Right ventricle myocardium superior (tissue), 1 donor: ENCODE measurements at regions not wholly inside any gene's neighbourhood (a gene's known extent, or its start where the extent isn't known, plus 50 kb on each side); places are given as distances from the start of the nearest gene placed in this dataset.

Source experiments
- ATAC-seq: fragments of 200-7000 bp; cut with Tn5 transposase; one replicate; pipeline ENCODE4 v1.9.1; 2020; ENCODE audit warnings: mild to moderate bottlenecking; ENCODE audit not compliant: poor library complexity
- DNase-seq: peaks from one replicate; pipeline ENCODE4 v3.0.0-alpha.2; 2020
- intact Hi-C: fragments of 100-400 bp; cut with DNase I; formaldehyde crosslinking; loops from one replicate; pipeline ENCODE4 v1.11.2; 2022
- donor health status: DM: no; HTN: yes; CAD: no; lungs with severe emphysema.

DNA sequence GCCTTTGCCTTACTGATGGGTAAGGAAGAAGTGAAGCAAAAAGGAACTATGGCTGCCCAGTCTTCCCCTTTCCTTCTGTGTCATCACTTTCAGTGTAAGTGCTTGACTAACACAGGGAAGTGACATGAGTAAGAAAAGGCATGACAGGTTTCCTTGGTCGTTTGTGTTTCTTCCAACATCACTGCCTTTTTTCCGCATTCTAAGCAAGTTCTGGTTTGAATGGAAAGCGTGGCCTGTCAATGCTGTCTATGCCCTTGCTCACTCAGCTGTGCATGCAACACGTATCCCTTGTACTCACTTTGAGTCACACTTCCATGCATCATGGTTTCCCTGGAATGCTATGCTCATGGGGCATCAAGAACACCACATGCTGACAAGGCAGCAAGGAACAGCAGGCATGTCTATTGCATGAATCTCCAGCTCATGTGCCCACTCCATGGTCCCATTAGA lies 111.8 kb downstream of the OAT start:
- intact Hi-C loops: no loop called here
- DNase-seq (peak; percentile 8), ATAC-seq (peak; percentile 71)

DNA sequence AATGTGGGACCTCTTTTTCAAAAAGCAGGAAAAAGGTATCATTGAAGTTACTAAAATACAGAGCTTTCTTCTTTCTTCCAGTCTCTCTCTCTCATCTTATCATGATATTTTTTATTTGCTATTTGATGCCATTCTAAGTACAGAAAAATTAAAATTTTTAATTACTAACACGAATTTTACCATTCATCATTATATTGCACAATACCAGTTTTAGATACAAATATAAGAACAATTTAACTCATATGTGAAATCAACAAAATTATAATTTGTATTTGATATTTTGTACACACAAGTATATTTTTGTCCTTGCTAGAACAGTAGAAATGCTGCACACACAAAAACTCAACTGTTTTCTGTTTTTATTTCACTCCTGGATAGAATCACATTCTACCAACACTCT lies 112.2 kb downstream of the OAT start:
- ATAC-seq: no peak
- DNase-seq: no peak
- intact Hi-C loops: no loop called here

DNA sequence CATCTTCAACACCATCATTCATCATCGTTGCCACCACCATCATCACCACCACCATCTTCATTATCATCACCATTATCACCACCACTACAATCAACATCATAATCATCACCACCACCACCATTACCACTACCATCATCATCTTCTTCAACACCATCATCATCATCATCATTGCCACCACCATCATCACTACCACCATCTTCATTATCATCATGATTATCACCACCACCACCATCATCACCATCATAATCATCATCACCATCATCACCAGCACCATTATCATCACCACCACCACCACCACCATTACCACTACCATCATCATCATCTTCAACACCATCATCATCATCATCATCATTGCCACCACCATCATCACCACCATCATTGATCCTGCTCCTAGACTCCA lies 112.7 kb downstream of the OAT start:
- no peak for ATAC-seq
- intact Hi-C loops: no loop called here
- DNase-seq: no peak

DNA sequence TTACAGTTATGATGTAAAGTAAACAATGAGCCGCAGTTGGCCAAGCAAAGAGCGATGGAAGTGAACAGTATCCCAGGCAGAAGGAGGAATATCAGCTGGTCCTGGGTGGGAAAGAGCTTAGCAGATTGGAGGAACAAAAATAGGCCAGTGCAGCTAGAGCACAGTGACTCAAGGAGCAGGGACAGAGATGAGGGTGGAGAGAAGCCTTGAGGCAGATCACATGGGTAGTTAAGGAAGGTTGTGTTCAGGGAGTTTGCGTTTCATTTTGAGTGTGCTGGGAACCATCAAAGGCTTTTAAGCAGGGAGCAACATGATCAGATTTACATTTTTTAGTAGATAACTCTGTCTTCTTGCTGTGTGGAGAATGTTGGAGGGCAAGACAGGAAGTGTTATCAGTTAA lies 113.6 kb downstream of the OAT start:
- no peak for ATAC-seq
- DNase-seq: no peak
- intact Hi-C loops: no loop called here

DNA sequence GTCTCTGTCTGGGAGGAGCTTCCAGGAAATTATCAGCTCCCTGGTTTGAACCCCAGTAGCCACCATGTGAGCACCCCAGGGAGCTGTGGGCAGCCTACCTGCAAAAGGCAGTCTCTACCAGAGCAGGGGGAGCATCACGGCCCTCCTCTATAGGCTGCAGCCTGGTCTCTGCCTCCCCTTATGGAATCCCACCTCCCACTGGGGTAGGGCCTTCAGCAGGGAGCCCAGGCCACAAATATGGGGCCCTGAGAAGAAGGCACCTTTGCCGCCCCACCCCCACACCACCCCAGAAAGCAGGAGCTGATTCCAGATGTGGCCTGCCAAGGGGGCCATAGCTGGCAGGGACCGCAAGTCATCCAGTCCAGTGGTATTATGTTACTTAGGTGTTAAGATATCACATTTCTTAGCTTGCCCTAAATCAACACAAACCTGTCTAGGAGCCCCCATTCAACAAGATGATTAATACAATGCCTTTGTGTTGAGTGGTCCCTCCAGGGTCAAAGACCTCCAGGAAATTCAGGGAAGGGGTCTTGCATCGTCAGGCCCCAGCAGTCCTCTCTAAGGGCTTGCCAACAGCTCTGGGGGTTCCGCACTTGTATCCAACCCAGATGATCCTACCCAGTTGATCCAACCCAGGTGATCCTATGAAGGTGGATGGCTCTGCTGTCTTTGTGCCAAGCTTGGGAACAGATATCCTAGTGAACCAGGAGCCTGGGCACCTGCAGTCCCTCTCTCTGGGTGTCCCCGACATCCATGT lies 114.9 kb downstream of the OAT start:
- DNase-seq: peak; percentile 10
- intact Hi-C loops: no loop called here
- ATAC-seq: no peak

DNA sequence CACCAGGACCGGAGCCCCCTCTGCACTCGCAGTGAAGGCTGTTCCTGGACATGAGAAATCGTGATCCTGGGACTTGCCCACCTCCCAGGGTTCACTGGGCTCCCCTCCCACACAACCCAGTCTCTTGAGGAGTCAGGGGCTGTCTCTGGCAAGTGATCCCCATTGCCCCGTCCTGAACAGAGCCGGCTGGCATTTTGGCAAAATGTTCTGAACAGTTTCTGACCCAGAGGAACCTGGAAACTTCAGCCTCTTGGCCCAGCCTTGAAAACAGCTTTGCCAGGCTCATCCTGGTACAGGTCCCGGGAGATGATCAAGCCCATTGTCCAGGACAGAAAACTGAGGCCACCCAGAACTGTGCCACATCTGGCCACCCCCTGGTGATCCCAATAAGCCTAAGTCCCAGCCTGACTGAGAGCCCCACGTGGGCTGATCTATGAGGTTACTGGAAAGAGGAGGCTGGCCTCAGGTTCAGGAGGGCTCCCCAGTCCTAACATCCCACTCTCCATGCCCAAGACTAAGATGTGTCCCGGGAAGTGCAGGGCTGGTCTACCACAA lies 115.7 kb downstream of the OAT start:
- intact Hi-C loops: no loop called here
- ATAC-seq (no peak), DNase-seq (peak; percentile 11)

DNA sequence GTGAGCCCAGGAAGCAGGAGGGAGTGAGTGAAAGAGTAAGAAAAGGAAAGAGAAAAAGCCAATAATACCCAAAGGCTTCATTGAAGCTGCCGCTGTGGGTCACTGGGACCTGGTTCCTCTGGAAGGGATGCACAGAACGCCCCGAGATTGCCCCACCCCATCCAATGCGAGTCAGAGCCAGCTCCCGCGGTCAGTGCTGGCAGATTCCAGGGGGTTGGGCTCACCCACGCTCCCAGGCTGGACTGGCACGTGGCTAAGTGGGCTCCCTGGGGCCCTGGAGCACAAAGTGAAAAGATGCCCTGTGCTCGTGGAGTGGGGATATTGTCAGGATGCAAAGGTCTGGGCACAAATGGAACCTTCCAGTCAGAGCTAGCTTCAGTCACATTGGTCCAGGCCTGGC lies 117.0 kb downstream of the OAT start:
- DNase-seq: peak; percentile 25
- intact Hi-C loops: no loop called here

DNA sequence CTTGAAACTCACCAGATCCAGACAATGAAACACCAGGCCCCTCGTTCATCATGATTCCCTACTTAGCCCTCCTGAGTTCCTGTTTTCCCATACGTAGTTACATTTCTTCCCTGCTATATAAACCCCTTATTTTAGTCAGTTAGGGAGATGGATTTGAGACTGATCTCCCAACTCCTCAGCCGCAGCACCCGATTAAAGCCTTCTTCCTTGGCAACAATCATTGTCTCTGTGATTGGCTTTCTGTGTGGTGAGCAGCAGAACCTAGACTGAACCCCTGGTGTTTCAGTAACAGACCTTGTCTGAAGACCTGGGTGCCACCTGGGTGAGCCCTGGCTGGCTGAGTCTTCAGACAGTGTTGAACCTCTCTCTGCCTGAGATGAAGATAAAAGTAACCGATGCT lies 118.0 kb downstream of the OAT start:
- no peak for DNase-seq
- ATAC-seq: no peak
- intact Hi-C loops: no loop called here

More for the DNA sequence above, 117.0 kb downstream of the OAT start:
- no peak for ATAC-seq

DNA sequence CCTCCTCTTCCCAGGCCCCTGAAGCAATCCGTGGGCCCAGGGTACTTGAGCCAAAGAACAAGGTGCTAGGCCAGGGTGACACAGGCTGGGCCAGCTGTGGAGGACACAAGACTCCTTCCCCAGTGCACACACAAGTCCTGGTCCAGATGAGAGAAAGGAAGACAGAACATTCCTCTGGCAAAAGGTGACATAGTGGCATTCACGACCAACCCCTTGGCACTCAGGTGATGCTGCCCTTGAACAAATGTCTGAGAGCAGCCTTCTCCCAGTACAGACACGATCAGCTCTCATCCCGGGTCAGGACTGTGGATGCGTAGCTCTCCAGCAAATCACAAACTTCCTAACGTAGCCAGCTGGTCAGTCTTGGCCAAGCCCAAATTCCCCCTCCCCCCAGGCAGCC lies 118.5 kb downstream of the OAT start:
- DNase-seq (peak; percentile 9), ATAC-seq (no peak)
- intact Hi-C loops: no loop called here

DNA sequence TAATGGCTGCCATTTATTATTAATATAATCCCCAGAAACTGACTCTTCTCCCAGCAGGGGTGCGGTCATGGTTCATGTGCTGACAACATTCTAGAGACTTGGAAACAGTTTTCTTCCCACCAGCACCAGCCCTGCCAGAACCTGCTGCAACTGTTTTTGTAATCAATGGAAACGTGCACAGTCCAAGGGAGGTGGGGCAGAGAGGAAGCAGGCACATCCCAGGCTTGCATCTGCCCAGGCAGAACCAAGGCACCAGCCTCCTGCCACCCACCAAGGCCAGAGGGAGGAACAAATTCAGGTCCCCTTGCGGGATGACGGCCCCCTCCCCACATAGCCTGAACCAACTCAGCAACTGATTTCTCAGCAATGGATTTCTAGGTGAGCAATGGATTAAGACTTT lies 119.0 kb downstream of the OAT start:
- ATAC-seq (no peak), DNase-seq (peak; percentile 0)
- intact Hi-C loops: no loop called here

DNA sequence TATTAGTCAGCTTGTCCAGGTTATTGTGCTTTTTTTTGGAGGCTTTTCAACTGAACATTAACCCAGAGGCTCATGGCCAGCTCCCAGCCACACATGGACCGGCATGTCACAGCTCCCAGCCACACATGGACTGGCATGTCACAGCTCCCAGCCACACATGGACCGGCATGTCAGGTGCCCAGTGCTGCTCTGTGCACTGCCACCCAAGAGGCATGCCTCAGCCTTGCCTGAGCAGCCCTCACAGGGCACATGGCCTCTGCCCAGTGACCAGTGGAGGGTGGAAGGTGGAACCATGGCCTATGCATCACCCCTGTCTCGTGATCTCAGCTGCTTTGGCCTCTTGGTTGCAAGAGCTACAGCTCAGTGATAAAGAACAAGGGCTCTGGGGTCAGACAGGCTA lies 119.8 kb downstream of the OAT start:
- intact Hi-C loops: no loop called here
- DNase-seq (no peak), ATAC-seq (no peak)

DNA sequence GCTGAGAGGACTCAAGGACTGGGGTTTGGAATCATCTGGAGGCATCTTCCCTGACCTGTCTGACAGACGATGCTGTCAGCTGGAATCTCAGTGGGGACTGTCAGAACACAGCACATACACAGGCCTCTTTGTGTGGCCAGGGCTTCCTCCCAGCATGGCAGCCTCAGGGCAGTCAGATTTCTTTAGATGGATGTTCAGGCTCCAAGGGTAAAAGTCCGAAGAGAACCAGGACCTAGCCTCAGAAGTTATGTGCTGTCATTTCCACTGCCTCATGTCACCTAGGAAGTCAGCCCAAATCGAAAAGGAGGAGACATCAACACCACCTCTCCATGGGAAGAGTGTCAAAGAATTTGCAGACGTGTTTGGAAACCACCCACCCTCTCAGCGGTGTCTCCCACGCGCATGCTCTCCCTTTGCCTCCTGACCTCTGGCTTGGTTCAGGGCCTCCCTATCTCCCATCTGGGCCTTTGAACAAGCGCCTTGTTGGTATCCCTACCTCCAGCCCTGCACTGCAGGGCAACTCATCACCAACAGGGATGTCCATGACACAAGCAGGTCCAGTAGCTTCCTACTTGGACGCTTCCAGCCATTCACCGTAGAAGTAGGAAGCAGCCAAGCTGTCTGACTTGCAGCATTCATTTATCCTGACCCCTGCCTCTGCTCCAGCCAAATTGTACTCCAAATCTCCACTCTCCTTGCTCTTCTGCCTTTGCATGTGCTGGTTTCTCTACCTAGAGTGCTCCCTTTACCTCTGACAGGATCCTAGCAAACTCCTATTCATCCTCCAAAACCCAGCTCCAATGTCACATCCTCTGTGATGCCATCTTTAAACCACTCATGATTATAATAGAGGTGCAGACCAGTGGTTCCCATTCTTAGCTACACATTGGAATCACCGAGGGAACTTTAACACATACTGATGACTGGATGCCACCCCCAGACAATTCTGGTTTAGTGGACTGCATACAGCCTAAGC lies 121.6 kb downstream of the OAT start:
- no peak for ATAC-seq
- no peak for DNase-seq
- intact Hi-C loops: no loop called here

DNA sequence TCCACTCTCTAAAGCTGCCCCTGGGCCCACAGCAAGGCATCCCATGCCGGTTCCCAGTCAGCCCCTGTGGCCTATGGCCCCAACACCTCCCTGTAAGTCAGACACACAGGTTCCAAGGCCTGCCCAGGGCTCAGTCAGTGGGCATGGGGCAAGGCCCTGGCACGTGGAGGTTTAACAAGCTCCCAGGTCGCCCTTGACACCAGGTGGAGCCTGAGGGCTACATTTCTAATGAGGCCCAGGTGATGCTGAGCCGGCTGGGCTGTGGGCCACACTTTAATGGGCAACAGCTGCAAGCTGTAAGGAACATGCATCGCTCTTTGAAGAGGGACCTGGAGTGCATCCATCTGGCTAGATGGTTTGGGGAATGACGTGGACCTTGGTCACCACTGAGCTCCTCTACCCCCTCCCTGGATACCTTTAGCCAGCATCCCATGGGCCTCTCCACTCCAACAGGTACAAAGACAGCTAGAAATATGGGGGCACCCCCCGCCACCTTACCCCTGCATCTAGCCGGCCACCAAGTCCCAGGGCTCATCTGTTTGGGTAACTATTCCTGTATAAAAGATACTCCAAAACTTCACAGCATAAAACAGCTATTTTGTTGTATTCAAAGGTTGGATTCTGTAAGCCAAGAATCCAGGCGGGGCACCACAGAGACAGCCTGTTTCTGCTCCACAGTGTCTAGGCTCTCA lies 122.5 kb downstream of the OAT start:
- ATAC-seq (no peak), DNase-seq (no peak)
- intact Hi-C loops: no loop called here

DNA sequence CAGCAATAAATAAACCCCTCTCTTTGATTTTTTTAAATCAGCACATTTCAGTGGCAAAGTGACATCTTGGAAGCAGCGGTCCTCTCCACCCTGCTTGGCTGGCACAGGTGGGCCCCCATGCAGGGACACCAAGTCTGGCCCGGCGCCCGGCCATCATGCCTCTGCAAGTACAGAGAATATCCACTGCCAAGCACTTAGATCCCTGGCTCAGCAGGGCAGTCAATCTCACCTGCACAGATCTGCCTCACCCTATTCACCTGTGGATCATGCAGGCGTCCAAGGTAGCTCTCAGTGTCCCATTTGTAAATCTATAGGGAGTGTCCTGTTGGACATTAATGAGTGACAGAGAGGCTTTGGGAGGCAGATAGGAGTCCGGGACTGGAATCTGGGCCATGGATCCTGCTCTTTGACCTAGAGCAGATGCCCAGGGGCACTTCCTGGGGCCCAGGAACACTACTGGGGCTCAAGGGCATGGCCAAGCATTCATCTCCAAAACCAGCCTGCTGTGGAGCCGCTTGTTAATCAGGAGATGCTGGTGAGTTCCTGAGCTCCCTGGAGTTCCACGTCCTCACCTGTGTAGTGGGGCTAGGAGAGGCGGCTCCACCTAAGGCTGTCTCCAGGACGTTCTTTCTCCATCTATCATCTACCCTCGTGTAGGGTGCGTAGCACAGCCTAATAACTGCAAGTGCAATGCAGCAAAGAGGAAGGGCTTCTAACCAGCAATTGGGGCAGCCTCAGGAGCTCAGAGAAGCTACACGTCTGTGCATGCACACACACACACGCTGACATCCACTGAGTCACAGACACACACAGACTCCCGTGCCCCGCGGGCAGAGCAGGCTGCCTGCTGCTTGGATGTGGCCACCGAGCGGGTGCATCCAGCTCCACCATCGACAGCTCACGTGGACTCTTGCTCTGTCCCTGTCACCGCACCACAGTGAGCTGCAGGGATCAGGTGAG lies 123.6 kb downstream of the OAT start:
- DNase-seq: no peak
- no peak for ATAC-seq
- intact Hi-C loops: no loop called here

DNA sequence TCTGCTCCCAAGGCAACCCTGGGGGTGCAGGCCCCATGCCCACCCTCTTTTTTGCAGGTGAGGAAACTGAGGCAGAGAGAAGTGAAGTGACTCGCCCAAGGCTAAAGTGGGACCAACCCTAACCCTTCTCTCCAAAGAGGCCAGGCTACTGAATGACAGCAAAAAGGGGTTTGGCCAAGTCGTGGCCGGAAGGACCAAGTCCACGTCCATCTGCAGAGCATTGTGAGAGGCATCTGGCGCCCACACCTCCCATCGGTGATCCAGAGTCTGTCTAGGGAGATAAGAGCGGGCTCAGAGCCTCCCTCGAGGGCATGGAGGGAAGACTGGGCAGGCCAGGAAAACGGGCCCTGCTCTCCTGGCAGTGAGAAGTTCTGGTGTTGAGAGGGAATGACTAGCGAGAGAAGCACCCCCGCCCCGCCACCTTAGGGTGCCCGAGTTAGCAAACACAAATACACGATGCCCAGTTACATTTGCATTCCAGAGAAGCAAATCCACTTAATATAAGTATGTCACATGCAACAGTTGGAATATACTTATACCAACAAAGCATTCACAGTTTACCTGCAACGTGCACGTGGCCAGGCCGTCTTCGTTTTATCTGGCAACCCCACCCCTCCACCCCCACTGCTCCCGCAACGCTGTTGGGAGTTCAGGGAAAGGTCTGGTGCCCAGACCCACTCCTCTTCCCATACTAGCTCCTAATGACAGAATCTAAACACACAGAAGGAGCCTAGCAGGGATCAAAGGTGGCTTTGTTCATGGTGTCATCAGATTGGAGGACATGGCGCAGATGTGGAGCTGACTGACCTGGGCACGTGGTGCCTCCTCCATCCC lies 124.9 kb downstream of the OAT start:
- intact Hi-C loops: no loop called here
- no peak for ATAC-seq
- no peak for DNase-seq

DNA sequence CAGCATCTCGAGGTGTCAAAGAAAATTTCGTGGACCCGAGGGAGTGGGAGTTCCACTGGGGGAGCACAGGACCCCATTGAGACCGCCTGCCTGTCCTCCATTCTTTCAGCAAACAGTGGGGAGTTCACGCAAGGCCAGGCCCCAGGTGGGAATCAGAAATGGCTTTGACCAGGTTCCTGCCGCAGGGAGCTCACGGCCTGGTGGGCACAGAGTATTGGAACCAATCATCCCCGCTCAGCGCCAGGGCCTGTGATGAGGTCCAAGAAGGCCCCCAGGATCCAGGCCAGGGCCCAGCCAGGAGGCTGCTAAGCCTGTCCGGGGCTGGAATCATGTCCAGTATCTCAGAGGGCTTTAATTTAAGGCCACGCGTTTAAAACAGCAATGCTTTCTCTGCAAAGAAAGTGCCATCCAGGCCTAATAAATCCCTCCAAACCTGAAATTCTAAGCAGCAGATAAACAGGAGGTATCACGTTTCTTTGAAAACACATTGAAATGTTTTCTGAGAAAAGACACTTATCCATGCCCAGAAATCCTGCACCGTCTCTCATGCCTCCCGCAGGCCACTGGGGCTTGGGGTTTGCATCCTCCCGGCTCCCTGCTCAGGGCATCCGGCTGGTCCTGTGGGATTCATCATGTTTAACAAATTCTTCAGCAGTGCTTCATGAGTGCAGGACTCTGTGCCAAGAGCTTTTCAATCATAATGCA lies 125.7 kb downstream of the OAT start:
- intact Hi-C loops: no loop called here
- DNase-seq (no peak), ATAC-seq (no peak)
